Osteocyte (in vitro differentiated cells): ENCODE measurements at regions not wholly inside any gene's neighbourhood (a gene's known extent, or its start where the extent isn't known, plus 50 kb on each side); places are given as distances from the start of the nearest gene placed in this dataset.

ENCODE experiments used
- DNase-seq: peaks from one replicate; pipeline ENCODE4 v3.0.0; 2021; ENCODE audit warnings: mixed read lengths; ENCODE audit not compliant: unreplicated experiment; ENCODE audit errors: extremely low spot score
- H3K27ac Mint-ChIP-seq: one replicate; pipeline ENCODE4 v1.8.0; 2021; ENCODE audit warnings: mild to moderate bottlenecking, mixed read lengths; ENCODE audit not compliant: unreplicated experiment
- H3K27me3 Mint-ChIP-seq: one replicate; pipeline ENCODE4 v1.8.0; 2021; ENCODE audit warnings: mixed read lengths; ENCODE audit not compliant: unreplicated experiment
- H3K36me3 Mint-ChIP-seq: one replicate; pipeline ENCODE4 v1.8.0; 2021; ENCODE audit warnings: mixed read lengths; ENCODE audit not compliant: unreplicated experiment
- H3K4me1 Mint-ChIP-seq: one replicate; pipeline ENCODE4 v1.8.0; 2021; ENCODE audit warnings: mixed read lengths; ENCODE audit not compliant: unreplicated experiment
- H3K4me3 Mint-ChIP-seq: one replicate; pipeline ENCODE4 v1.8.0; 2021; ENCODE audit warnings: mild to moderate bottlenecking, moderate library complexity, mixed read lengths; ENCODE audit not compliant: unreplicated experiment
- H3K9me3 Mint-ChIP-seq: one replicate; pipeline ENCODE4 v1.8.0; 2021; ENCODE audit warnings: mixed read lengths; ENCODE audit not compliant: unreplicated experiment
- CTCF ChIP-seq: fragments of 200-600 bp; sonication (generic); IDR thresholded peaks from 2 replicates; pipeline ENCODE4 v1.5.0; 2021; ENCODE audit warnings: antibody characterized with exemption, mild to moderate bottlenecking, moderate library complexity

GRCh38 chr1:208557046-208557722, 313.0 kb upstream of the PLXNA2 start:
- Mint-ChIP-seq H3K36me3 (no peaks in the 10 kb centered on the region), H3K27ac (no peak overlapping the region), H3K4me1 (no peaks in the 10 kb centered on the region), H3K27me3 (peaks cover 4% of the 10 kb centered on the region), H3K9me3 (no peaks in the 10 kb centered on the region), H3K4me3 (no peak overlapping the region)
- TF ChIP-seq CTCF = no peak
- no peak for DNase-seq

GRCh38 chr1:208557723-208558094, 313.5 kb upstream of the PLXNA2 start:
- H3K9me3 Mint-ChIP-seq = no peaks in the 10 kb centered on the region
- H3K4me3 Mint-ChIP-seq = no peak overlapping the region
- H3K27ac Mint-ChIP-seq = no peak overlapping the region
- no peak for TF ChIP-seq CTCF
- no peak for DNase-seq
- peaks cover 4% of the 10 kb centered on the region for H3K27me3 Mint-ChIP-seq
- H3K36me3 Mint-ChIP-seq = no peaks in the 10 kb centered on the region
- no peaks in the 10 kb centered on the region for H3K4me1 Mint-ChIP-seq

- no peak for TF ChIP-seq CTCF
- Mint-ChIP-seq H3K4me3 (no peak overlapping the region), H3K27ac (no peak overlapping the region), H3K4me1 (no peaks in the 10 kb centered on the region), H3K27me3 (peaks cover 4% of the 10 kb centered on the region), H3K36me3 (no peaks in the 10 kb centered on the region), H3K9me3 (no peaks in the 10 kb centered on the region)
- DNase-seq = no peak
These were observed 315.6 kb upstream of the PLXNA2 start for GRCh38 chr1:208559597-208560329.

GRCh38 chr1:208562151-208562960, 318.2 kb upstream of the PLXNA2 start:
- Mint-ChIP-seq H3K27ac (no peak overlapping the region), H3K36me3 (no peaks in the 10 kb centered on the region), H3K4me3 (no peak overlapping the region)

More at GRCh38 chr1:208562151-208562960, 318.2 kb upstream of the PLXNA2 start:
- Mint-ChIP-seq H3K4me1 (no peaks in the 10 kb centered on the region), H3K27me3 (peaks cover 2% of the 10 kb centered on the region), H3K9me3 (no peaks in the 10 kb centered on the region)
- no peak for TF ChIP-seq CTCF
- DNase-seq = no peak
